Uterus (tissue), 2 donors: ENCODE measurements at regions not wholly inside any gene's neighbourhood (a gene's known extent, or its start where the extent isn't known, plus 50 kb on each side); places are given as distances from the start of the nearest gene placed in this dataset.

ENCODE experiments used
- POLR2A ChIP-seq, 2 donors: fragments of 450-650 bp; IDR thresholded peaks; one replicate each; pipeline ENCODE4 v1.6.1; 2016; ENCODE audit warnings: antibody characterized with exemption in 2 of 2, mild to moderate bottlenecking in 1 of 2, moderate library complexity in 1 of 2
- TF ChIP-seq, protein P1 (sequence below), 4 experiments: fragments of 200-600 bp in 2 of 4; fragments of 450-650 bp in 2 of 4; sonication (generic) in 2 of 4; IDR thresholded peaks; one replicate each; pipeline ENCODE4 v1.5.1; 2016 to 2019; ENCODE audit warnings: antibody characterized with exemption in 4 of 4, mild to moderate bottlenecking in 2 of 4, moderate library complexity in 1 of 4

- no peak for TF ChIP-seq POLR2A (IDR thresholded peaks at IDR 0.05)
- TF ChIP-seq, protein P1, sequence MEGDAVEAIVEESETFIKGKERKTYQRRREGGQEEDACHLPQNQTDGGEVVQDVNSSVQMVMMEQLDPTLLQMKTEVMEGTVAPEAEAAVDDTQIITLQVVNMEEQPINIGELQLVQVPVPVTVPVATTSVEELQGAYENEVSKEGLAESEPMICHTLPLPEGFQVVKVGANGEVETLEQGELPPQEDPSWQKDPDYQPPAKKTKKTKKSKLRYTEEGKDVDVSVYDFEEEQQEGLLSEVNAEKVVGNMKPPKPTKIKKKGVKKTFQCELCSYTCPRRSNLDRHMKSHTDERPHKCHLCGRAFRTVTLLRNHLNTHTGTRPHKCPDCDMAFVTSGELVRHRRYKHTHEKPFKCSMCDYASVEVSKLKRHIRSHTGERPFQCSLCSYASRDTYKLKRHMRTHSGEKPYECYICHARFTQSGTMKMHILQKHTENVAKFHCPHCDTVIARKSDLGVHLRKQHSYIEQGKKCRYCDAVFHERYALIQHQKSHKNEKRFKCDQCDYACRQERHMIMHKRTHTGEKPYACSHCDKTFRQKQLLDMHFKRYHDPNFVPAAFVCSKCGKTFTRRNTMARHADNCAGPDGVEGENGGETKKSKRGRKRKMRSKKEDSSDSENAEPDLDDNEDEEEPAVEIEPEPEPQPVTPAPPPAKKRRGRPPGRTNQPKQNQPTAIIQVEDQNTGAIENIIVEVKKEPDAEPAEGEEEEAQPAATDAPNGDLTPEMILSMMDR (IDR thresholded peaks at IDR 0.05), result no peak
Observed at GRCh38 chr6:66190858-66191257, 483.8 kb upstream of the EYS start.
